Natural killer cell (primary cell): ENCODE measurements at regions not wholly inside any gene's neighbourhood (a gene's known extent, or its start where the extent isn't known, plus 50 kb on each side); places are given as distances from the start of the nearest gene placed in this dataset.
"Not testable (repeated sequence)": the region's sequence is repeated elsewhere in the genome, so short reads cannot be mapped to it uniquely, and the experiment has no call there.

ENCODE experiments used
- ATAC-seq, 3 donors: fragments of 150-1000 bp in 2 of 3; fragments of 200-7000 bp in 1 of 3; cut with Tn5 transposase; 1 replicate in 1 of 3; 2 replicates in 2 of 3; pipeline ENCODE4 v1.10.0; 2021; ENCODE audit warnings: mild to moderate bottlenecking in 2 of 3, moderate library complexity in 2 of 3
- DNase-seq, 2 donors: peaks; one replicate each; pipeline versions ENCODE4 v3.0.0 to v3.0.0-alpha.2; 2013 to 2021; ENCODE audit warnings: mixed read lengths in 1 of 2
- H3K27ac ChIP-seq: one replicate; pipeline ENCODE4 v1.5.1; 2013; ENCODE audit warnings: mild to moderate bottlenecking, low read length
- H3K27me3 ChIP-seq: one replicate; pipeline ENCODE4 v1.6.1; 2013; ENCODE audit warnings: low read length; ENCODE audit not compliant: control insufficient read depth, insufficient read depth
- H3K36me3 ChIP-seq: one replicate; pipeline ENCODE4 v1.6.1; 2013; ENCODE audit warnings: low read length; ENCODE audit not compliant: control insufficient read depth, insufficient read depth
- H3K4me1 ChIP-seq: one replicate; pipeline ENCODE4 v1.6.1; 2013; ENCODE audit warnings: low read length; ENCODE audit not compliant: control insufficient read depth, insufficient read depth
- H3K4me3 ChIP-seq: one replicate; pipeline ENCODE4 v1.5.1; 2013; ENCODE audit warnings: low read length
- H3K9me3 ChIP-seq: one replicate; pipeline ENCODE4 v1.6.1; 2013; ENCODE audit warnings: low read length; ENCODE audit not compliant: control insufficient read depth, insufficient read depth
- H3K27ac Mint-ChIP-seq, 2 donors: one replicate each; pipeline ENCODE4 v1.8.0; 2022; ENCODE audit warnings: mild to moderate bottlenecking in 2 of 2, mixed read lengths in 2 of 2, moderate library complexity in 1 of 2
- H3K27me3 Mint-ChIP-seq, 2 donors: one replicate each; pipeline ENCODE4 v1.8.0; 2022; ENCODE audit warnings: low read depth in 2 of 2, mixed read lengths in 2 of 2
- H3K36me3 Mint-ChIP-seq: one replicate; pipeline ENCODE4 v1.8.0; 2022; ENCODE audit warnings: mixed read lengths
- H3K4me1 Mint-ChIP-seq, 2 donors: one replicate each; pipeline ENCODE4 v1.8.0; 2022; ENCODE audit warnings: mixed read lengths in 2 of 2
- H3K4me3 Mint-ChIP-seq: one replicate; pipeline ENCODE4 v1.8.0; 2022; ENCODE audit warnings: mild to moderate bottlenecking, moderate library complexity, mixed read lengths
- H3K9me3 Mint-ChIP-seq, 2 donors: one replicate each; pipeline ENCODE4 v1.8.0; 2022; ENCODE audit warnings: mixed read lengths in 2 of 2
- CTCF ChIP-seq: fragments of 200-600 bp; IDR thresholded peaks from one replicate; pipeline ENCODE4 v1.8.0; 2022; ENCODE audit warnings: antibody characterized with exemption
- WGBS: methylation state at CpG from one replicate; pipeline ENCODE4 v1.1.7; 2013; ENCODE audit warnings: missing lambda C conversion rate; ENCODE audit not compliant: insufficient coverage; 5-methylcytosine and 5-hydroxymethylcytosine counted together
- intact Hi-C: fragments of 100-400 bp; cut with micrococcal nuclease; formaldehyde crosslinking; loops from one replicate; pipeline ENCODE4 v1.14.2; 2022

GRCh38 chr2:37802211-37802752 lies 122.8 kb upstream of the RMDN2 start:
- no peaks in the 10 kb centered on the region for H3K27me3 ChIP-seq
- no peaks in the 10 kb centered on the region for H3K4me1 ChIP-seq
- ATAC-seq (no peak), DNase-seq (no peak)
- intact Hi-C loops: no loop called here
- H3K27ac ChIP-seq: no peak overlapping the region
- H3K9me3 ChIP-seq: no peaks in the 10 kb centered on the region
- H3K36me3 ChIP-seq: no peaks in the 10 kb centered on the region
- 95% methylated on average over 4 of the region's 4 CpGs for WGBS
- no peak overlapping the region for H3K27ac Mint-ChIP-seq
- H3K4me3 ChIP-seq: no peak overlapping the region
- H3K27me3 Mint-ChIP-seq: peaks cover 0 to 7% of the 10 kb centered on the region in 2 donors
- H3K36me3 Mint-ChIP-seq: no peaks in the 10 kb centered on the region
- no peaks in the 10 kb centered on the region for H3K9me3 Mint-ChIP-seq
- no peak for TF ChIP-seq CTCF
- H3K4me3 Mint-ChIP-seq: no peak overlapping the region
- peaks cover 0 to 6% of the 10 kb centered on the region in 2 donors for H3K4me1 Mint-ChIP-seq

- H3K27ac ChIP-seq: no peak overlapping the region
- peaks cover 0 to 7% of the 10 kb centered on the region in 2 donors for H3K27me3 Mint-ChIP-seq
- TF ChIP-seq CTCF: no peak
- H3K36me3 Mint-ChIP-seq: no peaks in the 10 kb centered on the region
- H3K4me3 Mint-ChIP-seq: no peak overlapping the region
- H3K9me3 ChIP-seq: no peaks in the 10 kb centered on the region
- H3K4me1 ChIP-seq: no peaks in the 10 kb centered on the region
- H3K36me3 ChIP-seq: no peaks in the 10 kb centered on the region
- no peak overlapping the region for H3K27ac Mint-ChIP-seq
- H3K27me3 ChIP-seq: no peaks in the 10 kb centered on the region
- DNase-seq (no peak), ATAC-seq (no peak)
- no peaks in the 10 kb centered on the region for H3K9me3 Mint-ChIP-seq
- intact Hi-C loops: no loop called here
- no peak overlapping the region for H3K4me3 ChIP-seq
- H3K4me1 Mint-ChIP-seq: peaks cover 0 to 6% of the 10 kb centered on the region in 2 donors
These were observed 122.1 kb upstream of the RMDN2 start for GRCh38 chr2:37802899-37803379.

- intact Hi-C loops, H3K36me3 ChIP-seq, H3K4me1 ChIP-seq, ATAC-seq, H3K4me3 Mint-ChIP-seq, H3K9me3 Mint-ChIP-seq, H3K27ac Mint-ChIP-seq, H3K4me3 ChIP-seq, DNase-seq, H3K27me3 Mint-ChIP-seq, H3K9me3 ChIP-seq, H3K27ac ChIP-seq, H3K36me3 Mint-ChIP-seq, H3K27me3 ChIP-seq: not testable (repeated sequence)
- peaks cover 10 to 12% of the 10 kb centered on the region in 2 donors for H3K4me1 Mint-ChIP-seq
- WGBS: 80% methylated on average over 1 of the region's 2 CpGs
These were observed 119.1 kb upstream of the RMDN2 start for GRCh38 chr2:37806004-37806403.

- no peak for ATAC-seq
- DNase-seq: peak in 1 of 2 donors; percentile 37
- Mint-ChIP-seq H3K9me3 (no peaks in the 10 kb centered on the region), H3K36me3 (no peaks in the 10 kb centered on the region), H3K4me1 (peaks cover 10 to 12% of the 10 kb centered on the region in 2 donors), H3K27ac (no peak overlapping the region), H3K4me3 (no peak overlapping the region), H3K27me3 (peaks cover 0 to 7% of the 10 kb centered on the region in 2 donors)
- H3K36me3 ChIP-seq: no peaks in the 10 kb centered on the region
- no peaks in the 10 kb centered on the region for H3K27me3 ChIP-seq
- WGBS: 50% methylated on average over 1 of the region's 1 CpG
- intact Hi-C loops: loop anchor here (1.0 kb wide), 1 partner anchor 263 kb away; no protein-coding TSS in a partner anchor
- no peak for TF ChIP-seq CTCF
- no peak overlapping the region for H3K4me3 ChIP-seq
- H3K4me1 ChIP-seq: no peaks in the 10 kb centered on the region
- no peak overlapping the region for H3K27ac ChIP-seq
- no peaks in the 10 kb centered on the region for H3K9me3 ChIP-seq
These were observed 115.6 kb upstream of the RMDN2 start for GRCh38 chr2:37809525-37809924.
